ENCODE measurements at regions not wholly inside any gene's neighbourhood (a gene's known extent, or its start where the extent isn't known, plus 50 kb on each side); places are given as distances from the start of the nearest gene placed in this dataset.

- TF ChIP-seq, protein P1, sequence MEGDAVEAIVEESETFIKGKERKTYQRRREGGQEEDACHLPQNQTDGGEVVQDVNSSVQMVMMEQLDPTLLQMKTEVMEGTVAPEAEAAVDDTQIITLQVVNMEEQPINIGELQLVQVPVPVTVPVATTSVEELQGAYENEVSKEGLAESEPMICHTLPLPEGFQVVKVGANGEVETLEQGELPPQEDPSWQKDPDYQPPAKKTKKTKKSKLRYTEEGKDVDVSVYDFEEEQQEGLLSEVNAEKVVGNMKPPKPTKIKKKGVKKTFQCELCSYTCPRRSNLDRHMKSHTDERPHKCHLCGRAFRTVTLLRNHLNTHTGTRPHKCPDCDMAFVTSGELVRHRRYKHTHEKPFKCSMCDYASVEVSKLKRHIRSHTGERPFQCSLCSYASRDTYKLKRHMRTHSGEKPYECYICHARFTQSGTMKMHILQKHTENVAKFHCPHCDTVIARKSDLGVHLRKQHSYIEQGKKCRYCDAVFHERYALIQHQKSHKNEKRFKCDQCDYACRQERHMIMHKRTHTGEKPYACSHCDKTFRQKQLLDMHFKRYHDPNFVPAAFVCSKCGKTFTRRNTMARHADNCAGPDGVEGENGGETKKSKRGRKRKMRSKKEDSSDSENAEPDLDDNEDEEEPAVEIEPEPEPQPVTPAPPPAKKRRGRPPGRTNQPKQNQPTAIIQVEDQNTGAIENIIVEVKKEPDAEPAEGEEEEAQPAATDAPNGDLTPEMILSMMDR (IDR thresholded peaks at IDR 0.05; ENCODE audit: low read depth, low read length, poor library complexity, severe bottlenecking) = no peak
- TF ChIP-seq EZH2phosphoT487 (IDR thresholded peaks at IDR 0.05; ENCODE audit: borderline replicate concordance, low read length) = no peak
- no peaks in the 10 kb centered on the region for H3K9me2 ChIP-seq (replicated peaks; ENCODE audit: control insufficient read depth, low read length)
- peak overlapping the region; percentile 34; the same call in 1 of the 2 replicates for H3K4me3 ChIP-seq (ENCODE audit: low read length)
- no peaks in the 10 kb centered on the region for H3F3A ChIP-seq (ENCODE audit: control insufficient read depth, insufficient read depth)
- H3K79me2 ChIP-seq (ENCODE audit: control insufficient read depth, low read length) = no peaks in the 10 kb centered on the region
- no peaks in the 10 kb centered on the region for H3K36me3 ChIP-seq (ENCODE audit: control insufficient read depth, low read length)
- no peaks in the 10 kb centered on the region for H4K20me1 ChIP-seq (ENCODE audit: control insufficient read depth, insufficient read depth, low read depth, low read length)
- peak overlapping the region; percentile 47 for H3K4me2 ChIP-seq (ENCODE audit: low read length)
- H3K4me1 ChIP-seq (ENCODE audit: control insufficient read depth, low read length) = peaks cover 43% of the 10 kb centered on the region
- H3K9me3 ChIP-seq (ENCODE audit: control insufficient read depth, insufficient read depth, low read length) = no peaks in the 10 kb centered on the region
- H3K27me3 ChIP-seq (ENCODE audit: control insufficient read depth, low read length) = peaks cover 45% of the 10 kb centered on the region
- H3K27ac ChIP-seq (ENCODE audit: low read depth, low read length) = no peak overlapping the region
Measured at GRCh38 chr15:69666921-69667811, 214.5 kb downstream of the RPLP1 start.

DNA sequence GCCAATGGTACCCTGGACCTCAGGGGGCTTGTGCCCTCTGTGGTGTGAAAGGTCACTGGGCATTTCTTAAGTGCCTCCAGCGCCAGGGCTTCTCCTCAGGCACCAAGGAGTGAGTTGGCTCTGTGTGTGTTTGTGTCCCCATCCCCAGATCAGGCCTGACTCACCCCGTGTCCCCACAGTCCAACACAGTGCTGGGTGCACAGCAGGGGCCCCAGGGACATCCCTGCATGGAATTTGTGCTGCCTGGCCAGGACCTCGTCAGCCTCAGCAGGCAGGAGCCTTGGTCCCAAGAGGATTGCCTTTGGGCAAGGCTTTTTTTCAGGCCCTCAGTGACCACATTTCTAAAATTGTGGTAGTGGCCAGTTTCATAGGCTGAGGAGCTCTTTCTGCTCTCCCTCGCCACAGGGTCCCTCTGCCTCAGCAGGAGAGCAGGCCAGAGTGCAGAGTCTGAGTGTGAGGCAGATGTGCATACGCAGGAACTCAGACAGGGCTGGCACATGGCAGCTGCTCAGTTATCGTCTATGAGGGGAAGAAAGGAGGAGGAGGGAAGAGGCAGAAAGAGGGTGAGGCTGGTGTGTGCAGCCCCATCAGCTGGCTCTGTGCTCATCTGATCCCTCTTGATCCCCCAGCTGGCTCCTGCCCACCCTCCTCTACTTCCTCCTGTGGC, 215.6 kb downstream of the RPLP1 start:
- Histone ChIP-seq H3K27me3 (ENCODE audit: control insufficient read depth, low read length) (peaks cover 45% of the 10 kb centered on the region), H3K9me2 (replicated peaks; ENCODE audit: control insufficient read depth, low read length) (no peaks in the 10 kb centered on the region), H4K20me1 (ENCODE audit: control insufficient read depth, insufficient read depth, low read depth, low read length) (no peaks in the 10 kb centered on the region), H3K9me3 (ENCODE audit: control insufficient read depth, insufficient read depth, low read length) (no peaks in the 10 kb centered on the region), H3K4me2 (ENCODE audit: low read length) (no peak overlapping the region; the same call in 1 of the 2 replicates), H3K27ac (ENCODE audit: low read depth, low read length) (no peak overlapping the region), H3K4me3 (ENCODE audit: low read length) (no peak overlapping the region), H3K79me2 (ENCODE audit: control insufficient read depth, low read length) (no peaks in the 10 kb centered on the region), H3K36me3 (ENCODE audit: control insufficient read depth, low read length) (no peaks in the 10 kb centered on the region), H3F3A (ENCODE audit: control insufficient read depth, insufficient read depth) (no peaks in the 10 kb centered on the region), H3K4me1 (ENCODE audit: control insufficient read depth, low read length) (peaks cover 43% of the 10 kb centered on the region)
- TF ChIP-seq EZH2phosphoT487 (IDR thresholded peaks at IDR 0.05; ENCODE audit: borderline replicate concordance, low read length) = no peak
- TF ChIP-seq, protein P1 (IDR thresholded peaks at IDR 0.05; ENCODE audit: low read depth, low read length, poor library complexity, severe bottlenecking) = no peak

GRCh38 chr15:69668963-69669362, 216.3 kb downstream of the RPLP1 start:
- Histone ChIP-seq H4K20me1 (ENCODE audit: control insufficient read depth, insufficient read depth, low read depth, low read length) (no peaks in the 10 kb centered on the region), H3K27ac (ENCODE audit: low read depth, low read length) (no peak overlapping the region), H3K4me3 (ENCODE audit: low read length) (no peak overlapping the region), H3K9me3 (ENCODE audit: control insufficient read depth, insufficient read depth, low read length) (no peaks in the 10 kb centered on the region), H3K36me3 (ENCODE audit: control insufficient read depth, low read length) (no peaks in the 10 kb centered on the region), H3K4me1 (ENCODE audit: control insufficient read depth, low read length) (peaks cover 43% of the 10 kb centered on the region), H3K79me2 (ENCODE audit: control insufficient read depth, low read length) (no peaks in the 10 kb centered on the region), H3K4me2 (ENCODE audit: low read length) (peak overlapping the region; percentile 32), H3F3A (ENCODE audit: control insufficient read depth, insufficient read depth) (no peaks in the 10 kb centered on the region), H3K27me3 (ENCODE audit: control insufficient read depth, low read length) (peaks cover 43% of the 10 kb centered on the region), H3K9me2 (replicated peaks; ENCODE audit: control insufficient read depth, low read length) (no peaks in the 10 kb centered on the region)
- TF ChIP-seq EZH2phosphoT487 (IDR thresholded peaks at IDR 0.05; ENCODE audit: borderline replicate concordance, low read length) = no peak
- TF ChIP-seq, protein P1 (IDR thresholded peaks at IDR 0.05; ENCODE audit: low read depth, low read length, poor library complexity, severe bottlenecking) = no peak

Measured in DOHH2 (cell line).